ENCODE measurements at regions not wholly inside any gene's neighbourhood (a gene's known extent, or its start where the extent isn't known, plus 50 kb on each side); places are given as distances from the start of the nearest gene placed in this dataset.
A peak's percentile ranks its signal among the peaks of the same experiment; 100 is the strongest.
"Not testable (repeated sequence)": the region's sequence is repeated elsewhere in the genome, so short reads cannot be mapped to it uniquely, and the experiment has no call there.

DNA sequence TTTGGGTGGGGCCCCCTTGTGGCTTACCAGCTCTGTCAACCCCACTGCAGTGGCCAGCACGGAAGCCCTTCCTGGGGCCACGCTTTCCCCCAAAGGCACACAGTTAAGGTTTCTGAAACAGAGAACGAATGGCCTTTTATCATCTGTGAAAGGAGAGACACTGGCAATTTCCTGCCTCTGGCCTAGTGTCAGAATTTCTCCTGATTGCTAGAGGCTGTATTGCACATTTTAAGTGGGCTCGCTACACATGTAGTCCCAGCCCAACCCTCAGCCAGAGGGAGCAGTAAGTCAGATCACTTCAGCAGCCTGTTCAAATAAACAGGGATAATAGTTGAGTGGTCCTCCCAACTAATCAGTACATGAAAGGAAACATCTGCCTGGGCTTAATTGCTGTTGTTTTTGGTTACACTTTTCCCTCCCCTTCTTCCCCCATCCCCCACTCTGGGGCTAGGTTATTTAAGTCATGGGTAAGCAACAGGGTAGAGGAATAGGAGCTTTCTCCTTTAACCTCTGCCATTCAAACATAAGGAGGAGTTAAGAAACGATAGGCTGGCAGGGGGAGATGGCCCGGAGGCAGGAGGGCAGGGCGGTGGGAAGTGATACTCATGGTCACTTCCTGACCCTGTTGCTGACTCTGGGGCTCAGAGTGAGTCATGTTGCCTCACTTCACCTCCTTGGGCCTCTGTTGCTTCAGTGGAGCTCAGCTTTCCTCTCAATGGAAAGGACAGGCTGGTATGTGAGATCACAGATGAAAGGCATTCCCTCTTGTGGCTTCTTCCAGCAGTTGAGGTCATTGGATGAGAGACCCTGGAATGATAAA is 89.3 kb upstream of the IKBKE start:
- H3K4me3 ChIP-seq (ENCODE audit: control extremely low read depth in 1 of 5, extremely low read depth in 1 of 5, insufficient read depth in 1 of 5, low read depth in 2 of 5, low read length in 4 of 5); H3K4me2 ChIP-seq (replicated peaks; ENCODE audit: low read depth, low read length, poor library complexity, severe bottlenecking); H2AFZ ChIP-seq (ENCODE audit: insufficient read depth, low read depth, low read length, poor library complexity, severe bottlenecking); H3K4me1 Mint-ChIP-seq; H3K36me3 ChIP-seq (replicated peaks in 1 of 2; ENCODE audit: control extremely low read depth in 1 of 2, control insufficient read depth in 1 of 2, extremely low read depth in 1 of 2, insufficient read depth in 2 of 2, low read length in 1 of 2); H3K9me3 Mint-ChIP-seq (ENCODE audit: insufficient read depth); intact Hi-C loops (cut with micrococcal nuclease); H3K4me1 ChIP-seq (ENCODE audit: control insufficient read depth in 2 of 2, insufficient read depth in 2 of 2, low read length in 2 of 2); H3K27ac ChIP-seq (ENCODE audit: low read length in 2 of 2); H3K79me2 ChIP-seq (ENCODE audit: control insufficient read depth, insufficient read depth, low read length); POLR2A ChIA-PET; H3K9me3 ChIP-seq (ENCODE audit: control extremely low read depth in 1 of 3, control insufficient read depth in 2 of 3, insufficient read depth in 1 of 3, low read length in 2 of 3); CTCF ChIA-PET; H4K20me1 ChIP-seq (ENCODE audit: control insufficient read depth, insufficient read depth, low read length, poor library complexity, severe bottlenecking); H3K27me3 Mint-ChIP-seq; H3K9ac ChIP-seq (ENCODE audit: low read length); H3K27me3 ChIP-seq (replicated peaks in 1 of 4; ENCODE audit: control extremely low read depth in 1 of 4, control insufficient read depth in 3 of 4, insufficient read depth in 4 of 4, low read length in 3 of 4): not testable (repeated sequence)
- H3K4me3 Mint-ChIP-seq = peak overlapping the region; percentile 57
- DNase-seq (peak; percentile 1), ATAC-seq (ENCODE audit: low read depth) (peak; percentile 51)
- no CpG with 5 or more reads among the region's 7 CpGs for WGBS (ENCODE audit: insufficient coverage)
- H3K27ac Mint-ChIP-seq = peak overlapping the region; percentile 53

DNA sequence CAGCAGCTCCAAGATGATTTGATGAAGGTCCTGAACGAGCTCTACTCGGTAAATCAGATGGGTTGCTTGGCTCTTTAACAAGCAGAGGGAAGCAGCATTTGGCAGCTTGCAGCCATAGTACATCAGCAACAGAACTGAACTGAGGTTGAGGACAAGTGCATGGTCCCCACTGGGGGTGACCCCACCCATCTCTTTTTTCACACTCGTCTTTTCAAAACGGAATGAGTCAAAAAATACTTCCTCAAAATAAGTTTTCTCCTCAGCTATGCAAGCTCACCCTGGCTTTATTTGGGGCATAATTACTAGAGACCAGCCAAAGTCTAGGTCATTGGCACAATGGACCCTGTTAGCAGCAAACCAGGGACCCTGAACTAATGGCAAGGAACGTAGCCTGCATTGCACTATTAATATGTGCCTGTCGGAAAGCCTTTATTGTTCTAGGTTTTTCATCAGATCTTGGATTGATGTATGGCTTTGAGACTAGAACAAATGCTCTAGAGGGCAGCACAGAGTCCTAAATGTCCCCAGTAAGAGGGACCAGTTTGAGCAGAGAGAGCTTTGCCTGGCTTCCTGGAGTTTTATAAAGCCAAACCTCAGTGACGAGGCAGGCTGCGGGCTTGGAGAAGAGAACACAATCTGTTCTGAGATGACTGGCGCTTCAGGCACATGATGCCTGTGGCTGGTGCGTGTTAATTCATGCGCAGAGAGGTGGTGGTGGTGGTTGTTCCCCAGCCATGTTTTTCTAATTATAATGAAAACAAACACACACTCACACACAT is 86.1 kb upstream of the IKBKE start:
- ATAC-seq (ENCODE audit: low read depth) (peak; percentile 59), DNase-seq (peak; percentile 51)

DNA sequence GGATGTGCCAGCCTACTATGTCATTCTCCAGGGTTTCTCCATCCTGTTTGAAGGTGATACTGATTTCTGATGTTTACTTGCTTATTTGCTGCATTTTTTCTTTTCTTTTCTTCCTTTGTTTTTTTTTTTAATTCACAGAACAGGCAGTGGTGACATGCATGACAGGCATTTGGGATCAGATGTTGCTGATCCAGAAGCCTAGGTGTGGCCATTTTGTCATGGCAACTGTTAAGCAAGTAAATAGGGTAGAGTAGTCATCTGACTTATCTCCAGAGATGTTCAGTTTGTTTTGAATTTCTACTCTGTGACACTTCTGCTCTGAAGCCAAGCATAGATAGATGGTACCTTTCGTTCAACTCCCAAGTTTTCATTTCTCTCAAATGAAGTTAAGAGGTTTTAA is 85.4 kb upstream of the IKBKE start:
- intact Hi-C loops (cut with micrococcal nuclease); POLR2A ChIA-PET; H3K4me1 ChIP-seq (ENCODE audit: control insufficient read depth in 2 of 2, insufficient read depth in 2 of 2, low read length in 2 of 2); H3K9ac ChIP-seq (ENCODE audit: low read length); H3K4me2 ChIP-seq (replicated peaks; ENCODE audit: low read depth, low read length, poor library complexity, severe bottlenecking); H3K27ac ChIP-seq (ENCODE audit: low read length in 2 of 2); H4K20me1 ChIP-seq (ENCODE audit: control insufficient read depth, insufficient read depth, low read length, poor library complexity, severe bottlenecking); H3K36me3 ChIP-seq (replicated peaks in 1 of 2; ENCODE audit: control extremely low read depth in 1 of 2, control insufficient read depth in 1 of 2, extremely low read depth in 1 of 2, insufficient read depth in 2 of 2, low read length in 1 of 2); H3K27me3 ChIP-seq (replicated peaks in 1 of 4; ENCODE audit: control extremely low read depth in 1 of 4, control insufficient read depth in 3 of 4, insufficient read depth in 4 of 4, low read length in 3 of 4); H2AFZ ChIP-seq (ENCODE audit: insufficient read depth, low read depth, low read length, poor library complexity, severe bottlenecking); H3K4me3 Mint-ChIP-seq; CTCF ChIA-PET; H3K27me3 Mint-ChIP-seq; H3K9me3 ChIP-seq (ENCODE audit: control extremely low read depth in 1 of 3, control insufficient read depth in 2 of 3, insufficient read depth in 1 of 3, low read length in 2 of 3); H3K27ac Mint-ChIP-seq; ATAC-seq (ENCODE audit: low read depth); H3K4me1 Mint-ChIP-seq; H3K9me3 Mint-ChIP-seq (ENCODE audit: insufficient read depth); H3K79me2 ChIP-seq (ENCODE audit: control insufficient read depth, insufficient read depth, low read length); DNase-seq; H3K4me3 ChIP-seq (ENCODE audit: control extremely low read depth in 1 of 5, extremely low read depth in 1 of 5, insufficient read depth in 1 of 5, low read depth in 2 of 5, low read length in 4 of 5): not testable (repeated sequence)
- no CpG with 5 or more reads among the region's 1 CpG for WGBS (ENCODE audit: insufficient coverage)

More for the DNA sequence above, 86.1 kb upstream of the IKBKE start:
- peak overlapping the region; percentile 61 for H3K27ac Mint-ChIP-seq
- H4K20me1 ChIP-seq (ENCODE audit: control insufficient read depth, insufficient read depth, low read length, poor library complexity, severe bottlenecking); H3K27ac ChIP-seq (ENCODE audit: low read length in 2 of 2); intact Hi-C loops (cut with micrococcal nuclease); H3K27me3 ChIP-seq (replicated peaks in 1 of 4; ENCODE audit: control extremely low read depth in 1 of 4, control insufficient read depth in 3 of 4, insufficient read depth in 4 of 4, low read length in 3 of 4); H3K4me1 Mint-ChIP-seq; H3K36me3 ChIP-seq (replicated peaks in 1 of 2; ENCODE audit: control extremely low read depth in 1 of 2, control insufficient read depth in 1 of 2, extremely low read depth in 1 of 2, insufficient read depth in 2 of 2, low read length in 1 of 2); H3K4me3 Mint-ChIP-seq; H3K4me2 ChIP-seq (replicated peaks; ENCODE audit: low read depth, low read length, poor library complexity, severe bottlenecking); H2AFZ ChIP-seq (ENCODE audit: insufficient read depth, low read depth, low read length, poor library complexity, severe bottlenecking); CTCF ChIA-PET; H3K9ac ChIP-seq (ENCODE audit: low read length); H3K79me2 ChIP-seq (ENCODE audit: control insufficient read depth, insufficient read depth, low read length); H3K9me3 ChIP-seq (ENCODE audit: control extremely low read depth in 1 of 3, control insufficient read depth in 2 of 3, insufficient read depth in 1 of 3, low read length in 2 of 3); POLR2A ChIA-PET; H3K4me3 ChIP-seq (ENCODE audit: control extremely low read depth in 1 of 5, extremely low read depth in 1 of 5, insufficient read depth in 1 of 5, low read depth in 2 of 5, low read length in 4 of 5); H3K9me3 Mint-ChIP-seq (ENCODE audit: insufficient read depth); H3K4me1 ChIP-seq (ENCODE audit: control insufficient read depth in 2 of 2, insufficient read depth in 2 of 2, low read length in 2 of 2); H3K27me3 Mint-ChIP-seq: not testable (repeated sequence)
- 33% methylated on average over 1 of the region's 11 CpGs for WGBS (ENCODE audit: insufficient coverage)
- TF ChIP-seq CTCF (IDR thresholded peaks at IDR 0.05) = peak; percentile 30
